Testis (tissue), 2 donors: ENCODE measurements at regions not wholly inside any gene's neighbourhood (a gene's known extent, or its start where the extent isn't known, plus 50 kb on each side); places are given as distances from the start of the nearest gene placed in this dataset.

Source experiments
- DNase-seq: peaks from one replicate; pipeline ENCODE4 v3.0.0-alpha.2; 2019
- H3K27ac ChIP-seq, 2 donors: fragments of 200-600 bp; sonication (generic); one replicate each; pipeline ENCODE4 v1.5.1; 2019
- H3K27me3 ChIP-seq: fragments of 200-600 bp; sonication (generic); one replicate; pipeline ENCODE4 v1.5.1; 2019
- H3K36me3 ChIP-seq: fragments of 200-600 bp; sonication (generic); one replicate; pipeline ENCODE4 v1.5.1; 2017; ENCODE audit warnings: low read depth; ENCODE audit errors: missing control alignments
- H3K4me1 ChIP-seq: fragments of 200-600 bp; sonication (generic); one replicate; pipeline ENCODE4 v1.5.1; 2019
- H3K4me3 ChIP-seq, 2 donors: fragments of 200-600 bp; sonication (generic); one replicate each; pipeline ENCODE4 v1.5.1; 2017 to 2019
- H3K9me3 ChIP-seq: fragments of 200-600 bp; sonication (generic); one replicate; pipeline ENCODE4 v1.5.1; 2017
- POLR2A ChIP-seq: fragments of 450-650 bp; IDR thresholded peaks from one replicate; pipeline ENCODE4 v1.6.1; 2017; ENCODE audit warnings: antibody characterized with exemption, mild to moderate bottlenecking, moderate library complexity
- WGBS, 2 donors: methylation state at CpG; one replicate each; pipeline ENCODE4 v1.1.5; 2018; 5-methylcytosine and 5-hydroxymethylcytosine counted together
- intact Hi-C: fragments of 100-400 bp; cut with DNase I; formaldehyde crosslinking; loops from one replicate; pipeline ENCODE4 v1.15.1; 2023; ENCODE audit warnings: low total_unique reads
- TF ChIP-seq, protein P1 (sequence below), 3 experiments: fragments of 450-650 bp in 2 of 3; fragments of 200-600 bp in 1 of 3; sonication (generic) in 1 of 3; IDR thresholded peaks; one replicate each; pipeline ENCODE4 v1.5.1; 2016 to 2019; ENCODE audit warnings: antibody characterized with exemption in 3 of 3, mild to moderate bottlenecking in 2 of 3, moderate library complexity in 1 of 3

DNA sequence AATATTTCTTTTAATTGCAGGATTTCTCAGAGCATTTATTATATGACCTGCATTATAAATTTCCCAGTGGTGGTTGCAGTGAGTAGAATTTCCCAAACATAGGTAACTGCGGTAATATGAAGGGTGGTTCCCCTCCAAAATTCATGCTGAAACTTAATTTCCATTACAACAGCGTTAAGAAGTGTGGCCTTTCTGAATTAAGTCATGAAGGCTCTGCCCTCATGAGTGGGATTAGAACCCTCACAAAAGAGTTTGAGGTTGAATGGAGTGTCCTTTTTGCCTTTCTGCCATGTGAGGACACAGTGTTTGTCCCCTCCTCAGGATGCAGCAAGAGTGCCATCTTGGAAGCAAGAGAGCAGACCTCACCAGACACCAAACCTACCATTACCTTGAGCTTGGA is 233.6 kb downstream of the KTN1 start:
- DNase-seq: no peak
- no peaks in the 10 kb centered on the region for H3K9me3 ChIP-seq

DNA sequence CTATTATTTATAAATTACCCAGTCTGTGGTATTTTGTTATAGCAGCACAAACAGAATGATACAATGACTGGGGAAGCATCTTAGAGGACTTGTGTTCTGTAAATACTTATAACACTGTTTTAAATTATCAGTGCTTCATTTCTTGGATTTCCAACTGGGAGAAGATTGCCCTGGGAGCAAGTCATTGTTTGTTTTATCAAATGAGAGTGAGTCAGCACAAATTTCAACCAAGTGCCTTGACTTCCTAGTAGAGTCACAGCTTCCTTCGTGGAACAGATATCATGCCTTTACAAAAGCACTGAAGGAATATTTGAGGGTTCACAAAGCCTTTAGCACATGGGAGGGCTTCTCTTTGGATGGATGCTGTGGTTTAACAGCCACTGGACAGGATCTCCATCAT is 234.1 kb downstream of the KTN1 start:
- H3K36me3 ChIP-seq: no peaks in the 10 kb centered on the region
- no peak for TF ChIP-seq POLR2A
- TF ChIP-seq, protein P1, sequence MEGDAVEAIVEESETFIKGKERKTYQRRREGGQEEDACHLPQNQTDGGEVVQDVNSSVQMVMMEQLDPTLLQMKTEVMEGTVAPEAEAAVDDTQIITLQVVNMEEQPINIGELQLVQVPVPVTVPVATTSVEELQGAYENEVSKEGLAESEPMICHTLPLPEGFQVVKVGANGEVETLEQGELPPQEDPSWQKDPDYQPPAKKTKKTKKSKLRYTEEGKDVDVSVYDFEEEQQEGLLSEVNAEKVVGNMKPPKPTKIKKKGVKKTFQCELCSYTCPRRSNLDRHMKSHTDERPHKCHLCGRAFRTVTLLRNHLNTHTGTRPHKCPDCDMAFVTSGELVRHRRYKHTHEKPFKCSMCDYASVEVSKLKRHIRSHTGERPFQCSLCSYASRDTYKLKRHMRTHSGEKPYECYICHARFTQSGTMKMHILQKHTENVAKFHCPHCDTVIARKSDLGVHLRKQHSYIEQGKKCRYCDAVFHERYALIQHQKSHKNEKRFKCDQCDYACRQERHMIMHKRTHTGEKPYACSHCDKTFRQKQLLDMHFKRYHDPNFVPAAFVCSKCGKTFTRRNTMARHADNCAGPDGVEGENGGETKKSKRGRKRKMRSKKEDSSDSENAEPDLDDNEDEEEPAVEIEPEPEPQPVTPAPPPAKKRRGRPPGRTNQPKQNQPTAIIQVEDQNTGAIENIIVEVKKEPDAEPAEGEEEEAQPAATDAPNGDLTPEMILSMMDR (IDR thresholded peaks at IDR 0.05): no peak
- WGBS, 2 donors: 89 to 91% methylated on average over 1 of the region's 1 CpG
- no peak overlapping the region for H3K4me3 ChIP-seq
- H3K27ac ChIP-seq: no peak overlapping the region
- no peaks in the 10 kb centered on the region for H3K27me3 ChIP-seq
- H3K9me3 ChIP-seq: no peaks in the 10 kb centered on the region
- no peak for DNase-seq
- intact Hi-C loops: no loop called here
- H3K4me1 ChIP-seq: no peaks in the 10 kb centered on the region

More for the DNA sequence above, 233.6 kb downstream of the KTN1 start:
- intact Hi-C loops: no loop called here
- WGBS, 2 donors: 89 to 92% methylated on average over 2 of the region's 2 CpGs
- Histone ChIP-seq H3K27me3 (no peaks in the 10 kb centered on the region), H3K36me3 (no peaks in the 10 kb centered on the region), H3K27ac (no peak overlapping the region), H3K4me3 (no peak overlapping the region), H3K4me1 (no peaks in the 10 kb centered on the region)
- TF ChIP-seq, protein P1 (IDR thresholded peaks at IDR 0.05): no peak
- TF ChIP-seq POLR2A: no peak

DNA sequence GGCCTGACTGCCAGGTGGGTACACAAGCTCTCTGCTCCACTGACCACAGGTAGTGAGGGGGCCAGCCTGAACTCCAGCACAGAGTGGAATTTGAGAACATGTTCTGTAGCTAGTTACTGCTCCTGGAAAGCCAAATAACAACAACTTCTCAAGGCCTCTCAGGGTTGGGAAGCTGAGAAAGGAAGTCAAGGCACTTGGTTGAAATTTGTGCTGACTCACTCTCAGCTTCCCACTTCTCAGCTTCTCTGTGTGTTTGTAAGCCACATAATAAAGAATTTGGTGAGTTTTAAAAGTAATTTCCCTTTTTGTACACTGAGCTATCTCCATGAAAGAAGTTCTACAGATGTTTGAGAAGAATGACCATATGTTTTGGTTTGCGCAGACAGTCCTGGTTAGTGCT is 234.9 kb downstream of the KTN1 start:
- H3K4me1 ChIP-seq: no peaks in the 10 kb centered on the region
- 91 to 100% methylated on average over 1 of the region's 1 CpG for WGBS, 2 donors
- H3K27ac ChIP-seq: no peak overlapping the region

DNA sequence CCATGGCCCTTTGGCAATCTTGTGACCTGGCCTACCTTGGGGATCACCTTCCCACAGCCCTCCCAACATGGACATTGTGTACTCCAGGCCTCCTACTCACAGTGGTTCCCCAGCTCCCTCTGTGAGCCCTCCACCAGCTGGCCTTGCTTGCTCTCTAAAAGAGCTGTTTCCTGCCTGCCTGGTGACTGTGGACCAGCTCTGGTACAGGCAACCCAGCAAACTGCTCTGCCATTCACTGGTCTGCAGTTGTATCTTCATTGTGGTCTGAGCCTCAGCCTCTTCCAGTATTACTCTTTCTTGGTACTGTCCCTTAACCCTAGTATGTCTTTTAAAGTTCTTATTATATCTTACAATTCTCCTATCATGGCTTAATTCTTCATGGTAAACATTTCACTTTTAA is 236.2 kb downstream of the KTN1 start:
- TF ChIP-seq, protein P1 (IDR thresholded peaks at IDR 0.05): no peak
- no peak for TF ChIP-seq POLR2A
- H3K27ac ChIP-seq: no peak overlapping the region
- H3K4me3 ChIP-seq: no peak overlapping the region
- intact Hi-C loops: no loop called here
- no peak for DNase-seq
- H3K4me1 ChIP-seq: no peaks in the 10 kb centered on the region
- no peaks in the 10 kb centered on the region for H3K36me3 ChIP-seq
- no peaks in the 10 kb centered on the region for H3K9me3 ChIP-seq
- H3K27me3 ChIP-seq: no peaks in the 10 kb centered on the region

More for the DNA sequence above, 234.9 kb downstream of the KTN1 start:
- intact Hi-C loops: no loop called here
- no peak overlapping the region for H3K4me3 ChIP-seq
- H3K36me3 ChIP-seq: no peaks in the 10 kb centered on the region
- DNase-seq: no peak
- TF ChIP-seq, protein P1 (IDR thresholded peaks at IDR 0.05): no peak
- no peak for TF ChIP-seq POLR2A
- H3K9me3 ChIP-seq: no peaks in the 10 kb centered on the region
- H3K27me3 ChIP-seq: no peaks in the 10 kb centered on the region

DNA sequence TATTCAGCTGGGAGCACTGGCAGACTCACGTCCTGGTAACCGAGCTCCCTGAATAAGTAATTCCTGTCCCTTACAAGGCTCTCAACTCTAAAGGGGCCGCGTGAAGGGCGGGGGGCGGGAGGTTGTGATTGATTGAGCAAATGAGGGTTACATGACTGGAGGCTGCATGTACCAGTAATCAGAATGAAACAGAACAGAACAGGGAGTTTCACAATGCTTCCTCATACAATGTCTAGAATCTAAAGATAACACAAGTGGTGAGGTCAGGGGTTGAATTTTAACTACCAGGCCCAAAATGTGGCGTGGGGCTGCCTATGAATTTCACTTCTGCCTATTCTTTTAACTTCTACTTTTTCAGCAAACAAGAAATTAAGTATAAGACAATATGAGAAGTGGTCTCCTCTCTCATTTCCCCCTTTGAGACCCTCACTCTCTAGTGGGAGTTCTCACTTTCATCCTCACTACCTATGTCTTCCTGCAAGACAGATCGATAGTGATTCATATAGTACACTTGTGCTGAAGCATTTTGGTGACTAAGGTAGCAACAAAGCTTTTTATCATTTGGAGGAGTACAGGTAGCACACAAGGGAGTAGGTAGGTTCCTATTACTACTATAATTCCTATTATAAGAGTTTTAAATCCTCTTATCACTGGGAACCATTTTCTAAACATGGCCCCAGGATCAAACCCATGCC is 239.8 kb downstream of the KTN1 start:
- H3K4me1 ChIP-seq: no peaks in the 10 kb centered on the region
- H3K9me3 ChIP-seq: no peaks in the 10 kb centered on the region
- 80 to 82% methylated on average over 8 of the region's 8 CpGs for WGBS, 2 donors
- DNase-seq: no peak
- TF ChIP-seq, protein P1 (IDR thresholded peaks at IDR 0.05): no peak
- TF ChIP-seq POLR2A: no peak
- H3K36me3 ChIP-seq: no peaks in the 10 kb centered on the region
- no peak overlapping the region for H3K4me3 ChIP-seq
- no peaks in the 10 kb centered on the region for H3K27me3 ChIP-seq
- intact Hi-C loops: no loop called here
- no peak overlapping the region for H3K27ac ChIP-seq
